Inferior parietal cortex (tissue), 1 donor: ENCODE measurements at regions not wholly inside any gene's neighbourhood (a gene's known extent, or its start where the extent isn't known, plus 50 kb on each side); places are given as distances from the start of the nearest gene placed in this dataset.
A peak's percentile ranks its signal among the peaks of the same experiment; 100 is the strongest.

Experiments
- DNase-seq: peaks from one replicate; pipeline ENCODE4 v3.0.0-alpha.2; 2016; ENCODE audit errors: extremely low spot score

- no peak for DNase-seq
Observed at GRCh38 chr10:92747066-92747465, 57.3 kb downstream of the HHEX start.

GRCh38 chr10:92747600-92747999, 57.8 kb downstream of the HHEX start:
- DNase-seq = no peak

GRCh38 chr10:92750791-92751533, 61.2 kb downstream of the HHEX start:
- DNase-seq = no peak

GRCh38 chr10:92751534-92751811, 61.7 kb downstream of the HHEX start:
- DNase-seq = no peak

GRCh38 chr10:92751827-92752226, 62.1 kb downstream of the HHEX start:
- DNase-seq = no peak

GRCh38 chr10:92753865-92754264, 64.1 kb downstream of the HHEX start:
- DNase-seq = no peak

GRCh38 chr10:92755725-92756124, 66.0 kb downstream of the HHEX start:
- DNase-seq = no peak

- DNase-seq = peak; percentile 39
Observed at GRCh38 chr10:92756201-92757065, 66.7 kb downstream of the HHEX start.

GRCh38 chr10:92757066-92757710, 67.4 kb downstream of the HHEX start:
- DNase-seq = peak; percentile 47

GRCh38 chr10:92757711-92758104, 68.0 kb downstream of the HHEX start:
- DNase-seq = no peak

- no peak for DNase-seq
Observed at GRCh38 chr10:92758594-92758993, 68.8 kb downstream of the HHEX start.

GRCh38 chr10:92760609-92761008, 70.9 kb downstream of the HHEX start:
- DNase-seq = no peak

GRCh38 chr10:92761571-92761970, 71.8 kb downstream of the HHEX start:
- DNase-seq = no peak

- no peak for DNase-seq
Observed at GRCh38 chr10:92763634-92764155, 73.9 kb downstream of the HHEX start.

- DNase-seq = no peak
Observed at GRCh38 chr10:92766451-92766850, 76.7 kb downstream of the HHEX start.

- DNase-seq = no peak
Observed at GRCh38 chr10:92768104-92768503, 78.3 kb downstream of the HHEX start.

GRCh38 chr10:92773776-92774175, 74.5 kb upstream of the EXOC6 start:
- no peak for DNase-seq

GRCh38 chr10:92778091-92778490, 70.2 kb upstream of the EXOC6 start:
- DNase-seq = no peak

- no peak for DNase-seq
Observed at GRCh38 chr10:92785118-92785517, 63.2 kb upstream of the EXOC6 start.

GRCh38 chr10:92787557-92788152, 60.7 kb upstream of the EXOC6 start:
- DNase-seq = no peak

- no peak for DNase-seq
Observed at GRCh38 chr10:92789067-92789466, 59.3 kb upstream of the EXOC6 start.

- no peak for DNase-seq
Observed at GRCh38 chr10:92789786-92790185, 58.5 kb upstream of the EXOC6 start.
